IPS DF 19.7 (cell line): ENCODE measurements at regions not wholly inside any gene's neighbourhood (a gene's known extent, or its start where the extent isn't known, plus 50 kb on each side); places are given as distances from the start of the nearest gene placed in this dataset.
"Not testable (repeated sequence)": the region's sequence is repeated elsewhere in the genome, so short reads cannot be mapped to it uniquely, and the experiment has no call there.

Experiments
- DNase-seq: peaks from one replicate; pipeline ENCODE4 v3.0.0-alpha.2; 2013; ENCODE audit warnings: low read depth, low spot score

DNA sequence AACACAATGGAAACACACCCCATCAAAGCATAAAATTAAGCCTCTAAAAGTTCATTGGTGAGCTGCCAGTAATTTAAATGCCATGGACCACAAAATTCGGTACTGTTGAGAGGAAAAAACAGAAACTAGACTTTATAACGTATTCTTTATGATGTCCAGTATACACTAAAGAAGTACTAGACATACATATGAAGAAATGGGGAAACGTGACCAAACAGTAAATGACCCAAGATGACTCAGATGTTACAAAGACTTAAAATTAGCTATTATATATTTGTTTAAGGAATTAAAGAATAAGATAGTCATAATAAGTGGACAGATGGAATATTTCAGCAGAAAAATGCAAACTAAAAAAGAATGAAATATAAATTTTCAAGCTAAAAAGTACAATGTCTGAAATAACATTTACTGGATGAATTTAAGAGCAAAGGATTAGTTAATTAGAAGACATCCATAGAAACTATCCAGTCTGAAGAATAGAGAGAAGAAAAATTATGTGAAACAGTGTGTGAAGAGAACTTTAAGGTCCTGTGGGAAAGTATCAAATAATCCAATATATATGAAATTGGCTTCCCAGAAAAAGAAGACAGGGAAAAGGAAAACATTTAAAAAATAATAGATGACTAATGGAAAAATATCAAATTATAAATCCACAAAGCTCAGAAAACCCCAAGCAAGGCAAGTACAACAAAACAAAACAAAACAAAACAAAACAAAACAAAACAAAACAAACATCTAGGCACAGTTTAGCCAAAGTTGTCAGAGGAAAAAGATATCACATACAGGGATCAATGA lies 69.4 kb downstream of the SAMD9 start:
- no peak for DNase-seq

DNA sequence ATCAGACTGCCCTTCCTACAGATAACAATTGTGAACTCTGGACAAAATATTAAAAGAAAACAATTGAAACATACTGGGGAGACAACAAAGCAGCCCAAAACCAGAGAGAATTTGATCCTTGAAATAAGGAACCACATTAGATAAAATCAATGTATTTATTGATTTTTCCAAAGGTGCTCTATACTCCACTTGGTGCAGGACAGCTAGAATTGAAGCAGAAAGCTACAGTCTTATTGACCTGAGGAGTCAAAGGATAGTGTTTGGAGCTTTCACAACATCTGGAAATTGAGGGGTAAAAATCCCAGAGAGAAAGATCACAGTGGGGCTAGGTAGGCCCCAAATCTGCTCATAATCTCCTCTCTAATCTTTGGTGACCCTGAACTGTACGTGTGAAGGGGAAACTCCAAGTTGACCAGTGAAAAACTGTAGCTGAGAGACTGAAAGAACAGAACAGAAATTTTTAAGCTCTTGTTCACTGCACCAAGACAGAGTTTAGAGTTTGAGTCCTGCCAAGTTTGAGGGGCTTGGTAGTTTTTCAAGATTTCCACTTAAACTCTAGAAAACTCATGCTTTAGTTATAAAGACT lies 70.2 kb downstream of the SAMD9 start:
- no peak for DNase-seq

DNA sequence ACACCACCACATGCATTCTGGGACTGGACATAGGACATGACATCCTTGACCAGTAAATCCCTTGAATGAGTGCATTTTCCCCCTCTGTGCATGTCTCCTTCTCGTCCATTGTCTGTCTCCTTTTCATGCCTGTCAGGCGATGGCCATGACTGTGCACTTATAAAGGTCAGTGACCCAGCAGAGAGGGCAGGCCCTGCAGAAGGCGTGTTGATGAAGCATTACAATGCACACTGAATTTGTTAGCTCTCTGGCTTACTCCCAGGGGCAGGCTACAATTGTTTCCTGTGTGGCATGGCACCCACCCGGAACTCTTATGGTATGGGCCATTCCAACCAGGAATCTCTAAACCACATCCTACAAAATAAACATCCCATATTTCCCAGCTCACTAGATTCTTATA lies 71.1 kb downstream of the SAMD9 start:
- no peak for DNase-seq

DNA sequence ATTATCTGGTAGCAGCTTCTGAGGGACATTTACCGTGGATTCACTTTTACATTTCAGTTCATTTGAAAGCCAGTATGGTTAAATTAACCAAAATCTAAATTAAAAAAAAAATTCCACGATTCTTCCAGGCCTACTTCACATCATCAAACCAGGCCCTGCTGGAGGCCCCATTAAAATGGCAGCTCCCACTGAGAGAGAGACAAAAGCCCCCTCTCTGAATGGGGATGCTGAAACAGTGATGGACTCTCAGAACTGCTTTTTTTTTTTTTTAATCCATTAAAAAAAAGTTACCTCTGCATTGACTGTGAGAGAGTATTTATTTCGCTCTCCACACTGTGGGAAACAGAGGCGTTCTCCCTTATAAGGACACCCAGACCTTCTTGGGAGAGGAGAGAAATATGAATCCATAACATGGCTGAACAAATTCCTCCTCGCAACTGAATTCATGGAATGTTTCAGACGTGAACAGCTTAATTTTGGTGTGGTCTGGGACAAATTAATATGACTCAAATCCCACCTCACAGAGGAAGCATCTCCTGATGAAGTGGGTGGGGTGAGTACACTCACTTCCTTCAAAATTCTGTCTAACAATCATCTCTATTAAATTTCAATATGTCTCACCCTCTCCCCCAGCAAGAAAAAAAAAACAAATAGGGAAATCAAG lies 73.5 kb downstream of the SAMD9 start:
- no peak for DNase-seq

DNA sequence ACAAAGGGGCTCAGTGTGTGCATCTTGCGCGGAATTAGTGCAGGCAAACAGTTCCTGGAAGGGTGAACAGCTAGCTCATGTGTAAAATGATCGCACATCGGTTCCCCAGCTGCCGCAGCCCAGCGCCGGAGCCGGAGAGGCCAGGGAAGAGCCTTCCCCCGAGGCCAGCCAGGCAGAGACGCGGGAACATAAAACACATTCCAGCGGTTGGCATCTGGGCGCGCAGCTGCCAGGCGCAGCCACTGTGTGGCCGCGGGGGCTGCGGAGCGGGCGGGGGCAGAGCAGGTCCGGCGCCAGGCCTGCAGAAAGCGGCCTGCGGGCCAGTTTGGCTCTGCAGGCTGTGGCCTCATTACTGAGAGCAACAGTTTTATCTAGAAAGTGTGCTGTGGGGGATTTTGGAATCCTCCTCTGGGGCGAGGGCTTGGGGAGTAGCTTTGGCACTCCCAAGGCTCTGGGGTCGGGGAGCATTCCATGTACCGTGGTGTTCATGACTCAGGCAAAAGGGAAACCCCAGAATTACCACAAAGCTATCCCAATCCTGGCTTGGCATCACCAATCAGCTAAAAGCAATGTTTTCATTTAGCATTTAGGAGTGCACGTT lies 74.3 kb downstream of the SAMD9 start:
- no peak for DNase-seq

DNA sequence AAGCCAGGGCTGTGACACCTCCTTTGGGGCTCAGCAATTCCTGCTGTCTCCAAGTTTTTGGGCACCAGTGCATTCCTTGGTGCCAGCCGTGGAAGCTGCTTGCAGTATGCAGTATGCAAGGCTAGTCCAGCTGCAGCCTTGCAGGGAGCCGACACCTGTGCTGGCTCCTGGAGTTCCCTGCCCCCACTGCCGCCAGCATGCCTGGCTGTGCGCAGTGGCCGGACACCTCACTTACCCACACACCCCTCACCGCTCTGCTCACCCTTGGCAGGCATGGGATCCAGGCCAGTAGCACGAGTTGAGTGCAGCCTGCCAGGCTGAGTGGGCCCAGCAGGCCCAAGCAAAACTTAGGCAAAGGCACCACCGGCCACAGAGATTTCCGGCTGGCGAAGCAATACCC lies 77.4 kb downstream of the SAMD9 start:
- DNase-seq, result no peak

DNA sequence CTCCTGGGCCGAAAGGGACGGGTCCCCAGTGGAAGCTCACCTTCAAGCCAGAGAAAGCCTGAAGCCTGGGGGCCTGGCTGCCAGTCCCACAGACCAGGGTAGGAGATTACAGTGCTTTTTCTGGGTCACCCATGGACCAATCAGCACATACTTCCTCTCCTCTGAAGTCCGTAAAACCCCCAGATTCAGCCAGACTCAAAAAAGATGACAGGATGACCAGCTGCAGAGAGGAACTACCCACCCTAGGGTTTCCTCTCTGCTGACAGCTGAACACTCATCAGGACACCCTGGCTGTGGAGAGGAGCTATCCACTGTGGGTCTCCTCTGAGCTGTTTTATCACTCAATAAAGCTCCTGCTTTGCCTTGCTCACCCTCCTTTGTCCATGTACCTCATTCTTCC lies 78.0 kb downstream of the SAMD9 start:
- no peak for DNase-seq

DNA sequence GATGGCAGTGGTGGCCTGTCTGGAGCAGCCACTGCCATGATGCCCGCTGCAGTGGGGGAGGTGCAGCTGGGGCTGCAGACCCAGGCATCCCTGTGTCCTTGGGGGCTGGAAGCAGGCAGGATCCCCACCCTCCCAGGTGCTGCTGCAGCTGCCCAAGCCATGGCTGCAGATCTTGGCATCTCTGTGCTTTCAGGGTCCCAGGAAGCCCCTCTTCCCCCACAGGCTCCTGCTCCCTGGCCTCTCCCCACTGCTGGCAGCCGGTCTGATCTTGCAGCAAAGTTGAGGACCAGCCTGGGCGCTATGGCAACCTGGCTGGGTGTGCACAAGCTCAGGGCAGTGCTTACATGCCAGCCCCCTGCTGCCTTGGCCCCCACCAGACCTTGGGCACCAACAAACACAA lies 78.5 kb downstream of the SAMD9 start:
- DNase-seq, result no peak

DNA sequence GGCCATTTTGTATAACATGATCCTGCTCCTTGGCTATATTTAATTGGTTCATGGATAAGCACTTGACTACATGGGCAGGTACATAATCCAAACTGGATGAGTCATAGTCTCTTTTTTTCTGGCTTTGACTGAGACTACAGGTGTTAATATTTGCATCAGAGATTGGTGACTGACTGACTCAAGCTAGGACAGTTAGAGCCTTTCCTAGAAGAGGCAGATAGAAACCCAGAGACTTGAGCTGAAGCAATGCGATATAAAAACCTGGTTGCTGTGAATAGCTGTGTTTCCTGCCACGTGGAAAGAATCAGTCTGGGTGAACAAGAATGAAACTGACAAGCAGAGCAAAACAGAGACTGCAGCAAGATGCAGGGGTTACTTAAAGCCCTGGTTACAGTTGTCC lies 81.0 kb downstream of the SAMD9 start:
- no peak for DNase-seq

DNA sequence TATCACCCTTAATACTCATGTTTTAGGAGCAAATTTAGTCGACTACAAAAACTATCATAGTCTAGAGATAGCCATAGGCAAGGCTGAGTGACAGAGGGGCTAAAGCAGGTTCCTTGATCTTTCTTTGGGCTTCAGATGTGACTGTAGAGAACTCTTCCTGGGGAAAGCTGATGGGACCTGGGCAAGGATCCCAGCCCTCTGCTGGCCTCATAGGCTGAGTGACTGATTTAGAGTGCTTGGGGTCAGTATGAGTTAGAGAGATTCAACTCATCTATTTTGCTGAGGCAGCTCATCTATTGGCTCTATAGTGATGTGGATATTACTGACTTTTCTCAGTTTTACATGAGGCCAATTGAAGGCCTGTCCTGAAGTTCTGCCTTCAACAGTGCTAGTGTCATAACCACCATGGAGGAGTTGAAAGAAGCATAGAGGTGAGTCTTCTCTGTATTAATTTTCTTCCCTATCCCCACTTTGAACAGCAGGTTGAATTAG lies 81.6 kb downstream of the SAMD9 start:
- DNase-seq, result no peak

DNA sequence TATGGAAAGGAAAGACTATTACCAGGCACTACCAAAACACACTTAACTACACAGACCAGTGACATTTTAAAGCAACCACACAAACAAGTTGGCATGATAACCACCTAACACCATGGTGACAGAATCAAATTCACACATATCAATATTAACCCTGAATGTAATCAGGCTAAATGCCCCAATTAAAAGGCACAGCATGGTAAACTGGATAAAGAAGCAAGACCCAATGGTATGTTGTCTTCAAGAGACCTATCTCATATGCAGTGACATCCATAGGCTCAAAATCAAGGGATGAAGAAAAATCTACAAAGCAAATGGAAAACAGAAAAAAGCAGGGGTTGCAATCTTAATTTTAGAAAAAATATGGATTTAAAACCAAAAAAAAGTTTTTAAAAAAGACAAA lies 86.0 kb downstream of the SAMD9 start:
- no peak for DNase-seq

DNA sequence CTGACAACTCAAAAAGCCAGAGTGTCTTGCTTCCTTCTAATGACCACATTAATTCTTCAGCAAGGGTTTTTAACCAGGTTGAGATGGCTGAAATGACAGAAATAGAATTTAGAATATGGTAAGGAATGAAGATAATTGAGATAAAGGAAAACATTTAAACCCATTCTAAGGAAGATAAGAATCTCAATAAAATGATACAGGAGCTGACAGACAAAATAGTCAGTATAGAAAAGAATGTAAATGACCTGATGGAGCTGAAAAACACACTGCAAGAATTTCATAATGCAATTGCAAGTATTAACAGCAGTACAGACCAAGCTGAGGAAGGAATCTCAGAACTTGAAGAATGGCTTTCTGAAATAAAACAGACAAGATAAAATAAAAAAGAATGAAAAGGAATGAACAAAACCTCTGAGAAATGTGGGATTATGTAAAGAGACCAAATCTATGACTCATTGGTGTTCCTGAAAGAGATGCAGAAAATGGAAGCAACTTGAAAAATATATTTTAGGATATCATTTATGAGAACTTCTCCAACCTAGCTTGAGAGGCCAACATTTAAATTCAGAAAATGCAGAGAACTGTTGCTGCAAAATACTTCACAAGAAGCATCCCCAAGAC lies 87.1 kb downstream of the SAMD9 start:
- DNase-seq, result no peak

DNA sequence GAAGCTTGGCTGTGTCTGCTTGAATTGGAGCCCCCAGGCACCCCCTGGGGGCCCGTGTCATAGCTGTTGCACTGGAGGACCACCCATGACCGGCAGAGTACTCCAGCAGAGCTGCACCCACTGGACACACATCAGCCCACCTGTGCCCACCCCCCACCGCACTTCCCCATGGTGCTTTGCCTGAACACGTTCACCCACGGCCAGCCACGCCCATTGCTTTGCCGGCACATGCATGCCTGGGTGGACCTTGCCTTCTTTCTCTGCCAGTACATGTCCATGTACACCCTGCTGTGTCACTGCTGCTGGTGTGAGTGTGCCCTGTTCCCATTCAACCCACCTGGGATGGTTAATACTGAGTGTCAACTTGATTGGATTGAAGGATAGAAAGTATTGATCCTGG lies 88.7 kb downstream of the SAMD9 start:
- DNase-seq, result no peak

DNA sequence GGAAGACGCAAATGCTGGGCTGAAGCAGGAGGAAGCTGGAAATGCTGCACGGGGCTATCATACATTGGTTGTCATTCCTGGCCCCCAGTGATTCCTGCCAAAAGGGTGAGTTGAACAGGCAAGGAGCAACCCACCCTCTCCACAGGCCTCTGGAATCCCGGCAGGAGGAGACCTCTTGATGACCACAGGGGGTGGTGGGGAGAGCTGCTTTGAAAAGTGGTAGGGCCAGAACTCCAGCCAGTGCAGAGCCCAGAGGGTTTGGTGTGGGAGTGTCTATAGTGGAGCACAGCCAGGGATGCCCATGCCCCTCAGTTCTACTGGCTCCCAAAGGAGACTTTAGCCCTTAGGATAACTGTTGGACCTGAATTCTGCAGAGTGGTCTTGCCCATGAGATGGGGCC lies 89.2 kb downstream of the SAMD9 start:
- no peak for DNase-seq

DNA sequence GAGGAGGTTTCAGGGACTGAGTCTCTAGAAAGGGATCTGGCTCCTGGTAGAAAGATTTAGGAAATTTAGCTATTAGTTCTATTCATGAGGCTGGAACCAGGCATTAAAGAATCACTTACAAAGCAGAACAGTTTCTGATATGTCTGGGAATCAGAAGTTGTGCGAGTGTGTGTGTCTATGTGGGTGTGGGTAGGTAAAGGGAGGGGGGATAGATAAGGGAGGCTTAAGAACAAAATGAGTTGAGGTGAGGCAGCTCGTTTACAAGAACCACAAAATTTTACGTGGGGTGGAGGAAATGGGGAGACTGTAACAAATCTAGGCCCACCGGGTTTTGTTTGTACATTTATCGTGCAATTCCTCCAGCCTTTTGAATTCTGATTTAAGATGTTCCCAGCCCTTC lies 90.7 kb downstream of the SAMD9 start:
- no peak for DNase-seq

DNA sequence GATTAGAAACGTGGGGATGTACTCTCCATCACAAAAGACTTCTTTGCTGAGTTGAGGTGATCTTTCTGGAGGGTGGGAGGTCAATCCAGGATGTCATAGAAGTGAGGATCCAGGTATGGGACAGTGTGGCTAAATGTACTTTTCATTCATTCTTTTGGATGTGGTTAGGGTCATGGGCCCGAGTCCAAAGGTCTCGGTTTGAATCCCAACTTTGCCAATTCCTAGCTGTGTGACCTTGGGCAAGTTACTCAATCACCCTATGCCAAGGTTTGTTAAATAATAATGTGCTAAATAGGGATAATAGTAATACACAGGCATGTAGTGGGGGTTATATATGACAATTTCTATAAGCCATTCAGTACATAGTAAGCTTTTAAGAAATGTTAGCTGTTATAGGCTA lies 91.4 kb downstream of the SAMD9 start:
- no peak for DNase-seq

DNA sequence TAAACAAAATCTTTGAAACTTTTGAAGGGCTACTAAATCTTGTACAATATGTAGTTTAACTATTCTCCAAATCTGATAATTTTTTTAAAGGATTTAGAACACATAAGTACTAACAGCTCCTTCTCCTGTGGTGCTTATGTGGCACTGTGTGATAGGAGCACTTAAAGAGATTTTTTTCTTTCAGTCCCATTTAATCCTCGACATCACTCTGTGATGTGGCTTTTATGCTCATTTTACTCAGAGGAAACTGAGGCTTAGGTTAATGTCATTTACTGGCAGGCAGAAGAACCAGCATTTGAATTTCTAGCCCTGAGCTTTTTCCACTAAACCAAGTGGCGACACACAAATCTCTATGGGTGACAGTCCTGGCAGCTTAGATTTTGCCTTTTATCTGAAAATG lies 92.4 kb downstream of the SAMD9 start:
- DNase-seq, result no peak

DNA sequence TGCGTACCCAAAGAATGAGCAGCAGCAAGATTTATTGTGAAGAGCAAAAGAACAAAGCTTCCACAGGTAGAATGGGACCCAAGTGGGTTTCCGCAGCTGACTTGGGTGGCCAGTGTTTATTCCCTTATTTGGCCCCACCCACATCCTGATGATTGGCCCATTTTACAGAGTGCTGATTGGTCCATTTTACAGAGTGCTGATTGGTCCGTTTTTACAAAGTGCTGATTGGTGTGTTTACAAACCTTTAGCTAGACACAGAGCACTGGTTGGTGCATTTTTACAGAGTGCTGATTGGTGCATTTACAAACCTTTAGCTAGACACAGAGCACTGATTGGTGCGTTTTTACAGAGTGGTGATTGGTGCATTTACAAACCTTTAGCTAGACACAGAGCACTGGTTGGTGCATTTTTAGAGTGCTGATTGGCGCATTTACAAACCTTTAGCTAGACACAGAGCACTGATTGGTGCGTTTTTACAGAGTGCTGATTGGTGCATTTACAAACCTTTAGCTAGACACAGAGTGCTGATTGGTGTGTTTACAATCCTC lies 94.8 kb downstream of the SAMD9 start:
- DNase-seq, result not testable (repeated sequence)

DNA sequence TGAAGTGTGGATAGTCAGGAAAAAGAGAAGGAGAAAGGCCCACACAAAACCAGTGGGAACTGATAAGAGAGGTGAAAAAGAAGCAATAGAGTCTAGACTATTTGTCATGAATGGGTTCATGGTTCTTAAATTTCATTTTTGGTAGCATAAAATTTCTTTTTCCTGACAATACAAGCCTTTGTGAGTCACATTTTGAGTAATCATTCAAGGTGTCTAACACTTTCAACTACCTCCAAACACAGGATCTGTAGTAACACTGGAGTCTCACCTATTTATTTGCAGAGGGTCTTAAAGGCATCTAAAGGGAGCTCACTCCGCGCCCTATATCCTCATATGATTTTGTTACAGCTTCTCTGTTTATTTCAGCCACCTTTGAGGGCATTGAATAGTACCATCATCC lies 96.0 kb downstream of the SAMD9 start:
- no peak for DNase-seq

DNA sequence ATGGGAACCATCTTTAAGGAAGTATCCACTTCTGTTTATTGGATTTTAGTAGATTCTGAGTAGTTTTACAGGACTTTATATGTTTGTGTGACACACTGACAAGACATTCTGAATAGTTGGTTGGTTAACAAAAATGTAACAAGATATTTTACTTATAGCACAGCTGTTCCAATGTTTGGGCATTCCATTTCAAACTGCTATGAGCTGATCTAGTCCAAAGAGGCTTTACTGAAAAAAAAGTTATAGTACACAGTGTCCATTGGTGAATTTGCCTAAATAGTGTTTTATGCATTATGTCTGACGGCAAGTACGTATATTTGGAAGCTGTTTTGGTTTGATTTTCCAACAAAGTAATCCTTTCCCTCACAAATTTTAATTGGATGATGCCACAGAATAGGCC lies 99.1 kb downstream of the SAMD9 start:
- DNase-seq, result no peak

DNA sequence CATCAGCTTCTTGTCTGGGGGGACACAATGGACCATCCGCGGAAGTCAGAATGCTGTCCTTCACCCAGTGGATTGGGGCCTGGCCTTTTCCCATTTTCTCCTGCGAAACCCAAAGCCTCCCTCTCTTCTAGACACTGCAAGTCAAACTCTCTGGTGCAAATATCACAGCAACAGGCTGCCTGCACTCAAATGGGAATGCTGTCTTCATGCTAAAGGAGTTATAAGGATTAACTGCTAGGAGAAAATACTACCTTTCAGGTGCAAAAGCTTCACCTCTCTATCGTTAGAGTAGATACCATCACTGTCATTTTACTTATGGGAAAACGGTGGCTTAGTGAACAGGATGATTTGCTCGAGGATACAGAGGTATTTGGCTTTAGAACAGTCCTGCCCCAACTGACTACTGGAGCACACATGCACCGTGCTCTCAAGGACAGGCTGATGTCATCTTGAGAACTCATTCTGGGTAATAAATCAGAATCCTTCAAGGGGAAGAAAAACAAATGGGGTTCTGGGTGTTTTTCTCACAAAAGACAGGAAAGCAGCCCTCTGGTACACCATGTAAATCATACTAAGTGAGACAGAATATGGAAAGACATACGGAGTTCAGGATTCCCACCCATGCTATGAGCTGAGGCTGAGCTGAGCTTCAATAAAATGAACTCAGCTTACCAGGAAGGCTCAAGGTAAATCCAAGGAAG lies 100.9 kb downstream of the SAMD9 start:
- DNase-seq, result no peak
